HG02981 (cell line): ENCODE measurements at regions not wholly inside any gene's neighbourhood (a gene's known extent, or its start where the extent isn't known, plus 50 kb on each side); places are given as distances from the start of the nearest gene placed in this dataset.
A peak's percentile ranks its signal among the peaks of the same experiment; 100 is the strongest.
"Not testable (repeated sequence)": the region's sequence is repeated elsewhere in the genome, so short reads cannot be mapped to it uniquely, and the experiment has no call there.

Source experiments
- ATAC-seq: cut with Tn5 transposase; IDR thresholded peaks from one replicate; pipeline ENCODE4 v1.9.1; 2021; ENCODE audit warnings: mild to moderate bottlenecking, moderate library complexity; ENCODE audit not compliant: unreplicated experiment

DNA sequence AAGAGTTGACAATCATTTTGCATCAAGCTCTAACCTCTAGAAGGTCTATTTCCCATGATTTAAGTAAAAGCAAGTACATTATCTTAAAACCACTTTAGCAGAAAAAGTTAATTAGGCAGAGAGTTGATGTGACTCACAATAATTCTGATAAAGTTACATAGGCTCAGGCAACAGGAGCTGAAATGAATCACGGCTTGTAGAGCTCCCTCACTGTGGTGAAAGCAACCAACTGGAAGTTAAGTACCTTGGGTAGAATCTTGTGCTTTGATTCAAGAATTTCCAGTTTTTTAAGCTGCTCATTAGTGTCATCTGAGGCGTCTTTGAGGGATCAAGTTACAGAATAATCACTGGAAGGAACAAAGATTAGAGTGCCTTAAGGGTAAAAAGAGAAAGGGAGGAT is 68.9 kb upstream of the NFE2L3 start:
- ATAC-seq = no peak

DNA sequence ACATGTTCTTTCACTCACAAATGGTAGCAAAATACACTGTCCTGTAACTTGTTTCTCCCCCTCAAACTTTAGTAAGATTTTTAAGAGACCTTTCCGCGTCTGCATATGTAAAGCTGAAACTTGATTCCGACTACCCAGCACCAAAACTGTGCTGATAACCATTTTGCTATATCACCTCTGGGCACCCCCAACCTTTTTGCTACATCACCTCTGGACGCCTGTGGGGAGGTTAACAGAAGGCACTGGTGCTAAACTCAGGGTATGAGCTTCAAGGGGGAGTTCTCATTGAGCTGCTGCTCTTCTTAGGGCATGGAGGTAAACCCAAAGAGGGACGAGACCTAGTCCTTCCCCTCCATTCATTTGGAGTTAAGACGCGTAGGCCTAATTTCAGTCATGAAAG is 67.6 kb upstream of the NFE2L3 start:
- ATAC-seq = no peak

DNA sequence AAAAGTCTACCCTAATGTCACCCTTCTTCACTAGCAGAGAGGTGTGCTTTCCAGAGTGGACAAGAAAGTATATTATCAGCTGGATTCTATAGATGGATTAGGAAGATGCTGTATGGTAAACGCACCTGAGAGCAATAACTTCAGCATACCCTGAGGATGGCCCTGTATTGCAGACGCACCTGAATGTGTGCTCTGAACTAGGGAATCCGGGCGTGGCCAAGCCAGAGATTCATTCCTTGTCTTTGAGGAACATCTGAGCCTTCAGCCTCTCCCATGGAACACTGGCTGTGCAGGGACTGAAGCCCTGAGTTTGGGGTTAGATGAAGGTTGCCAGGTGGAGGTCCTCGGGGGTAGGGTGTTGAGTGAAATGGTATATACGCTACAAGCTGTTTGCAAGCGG is 66.2 kb upstream of the NFE2L3 start:
- no peak for ATAC-seq

DNA sequence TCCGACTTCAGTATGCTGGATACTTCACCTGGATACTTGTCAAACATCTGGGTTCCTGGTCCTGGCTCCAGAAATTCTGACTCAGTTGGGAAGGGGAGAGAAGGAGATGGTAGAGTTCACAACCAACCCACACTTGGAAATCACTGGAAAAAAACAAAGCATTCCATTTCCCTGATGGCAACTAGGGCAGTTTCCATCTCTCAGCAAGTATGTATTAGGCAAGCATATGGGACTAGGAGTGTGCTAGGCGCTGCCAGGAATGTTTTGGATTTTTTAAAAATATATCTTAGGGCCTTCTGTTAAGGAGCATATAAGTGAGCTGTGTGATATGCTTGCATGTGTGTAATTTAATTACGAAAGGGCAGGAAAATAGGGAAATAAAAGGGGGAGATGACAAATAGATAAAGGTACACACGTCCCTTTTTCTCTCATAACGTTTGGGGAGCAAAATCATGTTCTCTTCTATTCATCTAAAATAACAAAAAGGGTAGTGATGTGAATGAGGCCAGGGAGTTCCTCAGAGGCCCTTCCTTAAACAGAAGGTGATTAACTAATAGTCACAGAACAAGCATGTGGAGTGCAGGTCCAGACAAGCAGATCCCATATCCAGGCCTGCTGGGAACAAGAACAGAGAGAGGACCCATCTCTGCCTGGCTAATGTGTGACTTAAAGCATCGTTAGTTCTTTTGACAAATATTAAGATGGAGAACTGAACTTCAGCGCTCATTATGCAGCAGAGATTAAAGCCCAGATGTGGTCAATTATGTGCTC is 64.5 kb upstream of the NFE2L3 start:
- ATAC-seq = no peak

DNA sequence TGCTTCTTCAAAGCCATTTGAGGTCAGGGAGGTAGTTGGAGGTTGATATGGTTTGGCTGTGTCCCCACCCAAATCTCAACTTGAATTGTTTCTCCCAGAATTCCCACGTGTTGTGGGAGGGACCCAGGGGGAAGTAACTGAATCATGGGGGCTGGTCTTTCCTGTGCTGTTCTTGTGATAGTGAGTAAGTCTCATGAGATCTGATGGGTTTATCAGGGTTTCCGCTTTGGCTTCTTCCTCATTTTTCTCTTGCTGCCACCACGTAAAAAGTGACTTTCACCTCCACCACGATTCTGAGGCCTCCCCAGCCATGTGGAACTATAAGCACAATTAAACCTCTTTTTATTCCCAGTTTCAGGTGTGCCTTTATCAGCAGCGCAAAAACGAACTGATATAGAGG is 62.5 kb upstream of the NFE2L3 start:
- not testable (repeated sequence) for ATAC-seq

DNA sequence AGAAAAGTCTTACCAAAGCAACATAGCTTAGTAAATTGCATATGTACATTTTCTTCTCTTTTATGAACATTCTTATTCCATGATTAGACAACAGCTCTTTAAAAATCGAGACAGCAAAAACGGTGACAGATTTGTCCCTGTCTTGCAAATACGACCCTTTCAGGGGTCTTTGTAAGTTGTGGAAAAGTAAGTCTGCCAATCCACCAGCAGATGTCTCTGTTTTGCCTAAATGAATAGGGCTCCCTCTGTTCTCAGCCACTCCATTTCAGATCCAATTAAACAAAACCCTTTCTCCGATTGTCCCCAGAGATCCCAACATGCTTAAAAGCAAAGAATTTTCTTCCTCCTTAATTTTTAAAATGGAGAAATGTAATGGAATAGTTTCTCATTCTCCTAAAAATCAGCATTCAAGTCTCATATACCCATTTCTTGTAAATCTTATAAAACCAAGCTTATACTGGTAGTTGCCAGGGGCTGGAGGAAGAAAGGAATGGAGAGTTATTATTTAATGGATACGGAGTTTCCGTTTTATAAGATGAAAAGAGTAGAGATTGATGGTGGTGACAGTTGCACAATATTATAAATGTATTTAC is 61.0 kb upstream of the NFE2L3 start:
- no peak for ATAC-seq

DNA sequence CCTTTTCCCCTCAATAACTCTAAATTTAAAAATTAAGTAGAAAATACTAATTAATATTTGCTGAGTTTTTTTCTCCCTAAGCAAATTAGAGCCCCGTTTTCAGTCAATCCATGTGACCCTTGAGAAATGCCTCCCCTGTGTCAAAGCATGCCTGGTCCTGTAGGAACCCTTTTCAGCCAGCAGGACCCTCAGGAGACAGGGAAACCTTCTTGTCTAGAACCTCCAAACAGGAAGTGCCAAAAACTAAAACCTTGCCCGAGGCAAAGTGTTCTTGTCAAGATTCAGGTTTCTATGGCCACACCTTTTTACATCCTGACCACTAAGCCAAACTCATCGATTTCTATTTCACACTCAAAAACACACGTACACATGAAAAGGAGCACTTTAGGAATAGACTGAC is 60.1 kb upstream of the NFE2L3 start:
- ATAC-seq = no peak

DNA sequence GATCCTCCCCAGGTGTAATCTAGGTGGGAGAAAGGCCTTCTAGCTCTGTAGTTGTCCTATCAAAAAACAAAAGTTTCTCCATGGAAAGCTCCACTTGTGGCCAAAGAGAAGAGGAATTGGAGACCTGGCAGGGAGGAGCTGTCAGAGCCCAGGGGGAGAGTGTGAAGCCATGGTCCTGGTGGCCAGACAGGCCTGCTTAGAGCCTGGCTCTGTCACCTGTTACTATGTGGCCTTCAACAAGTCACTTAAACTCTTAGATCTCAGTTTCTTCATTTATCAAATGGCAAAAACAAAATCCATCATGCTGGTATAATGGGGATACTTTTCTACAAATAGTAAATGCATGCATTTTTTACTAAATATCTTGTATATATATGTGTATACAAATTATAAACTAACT is 59.0 kb upstream of the NFE2L3 start:
- no peak for ATAC-seq

DNA sequence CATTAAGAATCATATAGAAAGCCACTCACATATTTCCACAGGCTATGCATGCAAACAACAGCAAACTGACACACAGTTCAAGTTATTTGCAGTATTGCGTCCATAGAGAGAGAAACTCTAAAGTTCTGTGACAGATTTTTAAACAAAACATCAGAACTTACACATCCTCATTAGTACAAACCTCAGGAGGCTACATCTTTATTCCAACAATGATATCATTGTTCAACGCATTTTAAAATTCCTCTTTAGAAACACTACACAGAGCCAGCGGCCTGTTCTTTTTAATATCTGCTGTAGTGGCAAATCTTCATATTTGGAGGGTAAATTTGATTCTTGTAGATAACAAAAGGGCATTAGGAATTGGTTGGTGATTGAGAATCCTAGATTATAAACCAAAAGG is 55.9 kb upstream of the NFE2L3 start:
- no peak for ATAC-seq

DNA sequence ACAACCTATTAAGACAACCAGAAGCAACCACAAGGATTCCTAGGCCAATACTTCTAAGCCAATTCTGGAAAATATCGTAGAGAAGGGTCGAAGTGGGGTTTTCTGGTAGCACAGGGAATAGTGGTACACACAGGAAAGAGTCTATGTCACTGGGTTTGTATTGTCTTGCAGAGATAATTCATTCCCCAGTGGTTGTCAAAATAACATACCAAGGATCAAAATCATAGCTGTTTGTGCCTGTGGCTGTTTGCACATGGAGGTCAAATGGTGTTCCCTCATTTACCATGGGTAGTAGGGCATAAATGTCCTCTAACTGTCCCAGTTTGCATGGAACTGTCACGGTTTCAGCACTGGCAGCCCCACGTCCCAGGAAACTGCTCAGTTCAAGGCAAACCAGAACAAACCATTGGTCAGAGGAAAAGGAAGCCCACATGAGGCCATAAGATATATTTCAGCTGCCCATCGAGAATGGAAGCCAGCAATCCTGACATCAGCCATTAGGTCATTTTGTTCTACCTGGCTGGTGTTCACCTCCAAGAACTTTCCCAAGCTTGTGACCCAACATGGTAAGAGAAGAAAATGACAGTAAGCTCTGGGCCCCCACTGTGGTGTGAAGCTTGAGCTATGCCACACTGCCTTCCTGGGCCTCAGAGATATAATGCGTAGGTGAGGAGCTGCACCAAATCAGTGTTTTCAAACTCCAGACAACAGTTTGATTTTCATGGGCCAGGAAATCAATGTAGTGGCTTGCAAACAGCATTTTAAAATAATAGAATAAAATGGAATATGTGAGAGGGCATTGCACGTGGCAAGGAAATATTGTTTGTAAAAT is 53.9 kb upstream of the NFE2L3 start:
- no peak for ATAC-seq

DNA sequence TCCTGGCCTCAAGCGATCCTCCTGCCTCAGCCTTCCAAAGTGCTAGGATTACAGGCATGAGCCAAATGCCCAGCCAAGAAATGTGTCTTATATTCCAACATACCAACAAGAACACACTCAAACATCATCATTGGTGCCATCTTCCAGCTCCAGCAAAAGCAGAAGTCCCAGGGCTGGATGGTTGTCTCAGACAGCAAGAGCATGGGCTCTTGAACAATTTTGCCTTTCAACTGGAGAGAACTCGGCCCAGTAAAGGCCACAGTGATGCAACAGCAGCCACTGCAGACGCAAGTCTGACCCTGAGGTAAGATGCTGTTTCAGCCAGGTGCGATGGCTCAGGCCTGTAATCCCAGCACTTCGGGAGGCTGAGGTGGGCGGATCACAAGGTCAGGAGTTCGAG is 52.8 kb upstream of the NFE2L3 start:
- ATAC-seq = no peak

DNA sequence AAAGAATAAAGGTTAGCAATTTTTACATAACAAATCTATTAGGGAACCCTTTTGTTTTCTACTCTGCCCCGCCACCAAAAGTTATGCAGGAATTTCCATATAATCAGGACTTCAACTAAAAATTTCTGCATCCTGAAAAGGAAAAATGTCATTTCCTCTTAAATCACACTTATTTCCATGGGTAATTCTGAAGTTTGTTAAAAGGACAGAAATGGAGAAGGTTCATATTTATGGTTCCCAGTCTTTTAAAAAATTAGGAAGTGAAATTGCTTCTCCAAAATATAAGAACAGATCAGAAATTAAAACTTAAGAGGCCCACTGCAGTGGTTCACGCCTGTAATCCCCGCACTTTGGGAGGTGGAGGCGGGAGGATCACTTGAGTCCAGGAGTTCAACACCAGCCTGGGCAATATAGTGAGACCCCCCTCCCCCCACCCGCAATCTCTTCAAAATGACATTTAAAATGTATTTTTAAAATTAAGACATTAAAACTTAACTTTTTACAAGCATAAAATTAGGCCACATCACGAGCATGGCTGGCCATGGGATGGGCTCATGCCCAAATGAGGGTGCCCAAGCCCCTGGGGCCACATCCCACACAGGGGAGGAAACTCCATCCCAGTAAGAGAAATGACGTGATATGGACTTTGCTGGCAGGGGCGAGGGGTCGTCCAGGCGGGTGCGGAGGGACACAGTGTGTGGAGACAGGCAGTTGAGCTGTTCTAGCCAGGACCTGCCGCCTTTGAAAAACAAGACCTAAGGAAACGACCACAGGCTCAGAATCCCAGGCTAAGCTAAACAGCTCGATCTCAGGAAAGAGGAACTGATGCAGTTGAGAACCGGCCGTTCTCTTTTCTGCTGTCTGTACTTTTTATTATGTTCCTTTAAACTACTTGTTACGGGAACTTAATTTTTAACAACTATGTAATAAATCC is 51.3 kb upstream of the NFE2L3 start:
- peak; percentile 30 for ATAC-seq

DNA sequence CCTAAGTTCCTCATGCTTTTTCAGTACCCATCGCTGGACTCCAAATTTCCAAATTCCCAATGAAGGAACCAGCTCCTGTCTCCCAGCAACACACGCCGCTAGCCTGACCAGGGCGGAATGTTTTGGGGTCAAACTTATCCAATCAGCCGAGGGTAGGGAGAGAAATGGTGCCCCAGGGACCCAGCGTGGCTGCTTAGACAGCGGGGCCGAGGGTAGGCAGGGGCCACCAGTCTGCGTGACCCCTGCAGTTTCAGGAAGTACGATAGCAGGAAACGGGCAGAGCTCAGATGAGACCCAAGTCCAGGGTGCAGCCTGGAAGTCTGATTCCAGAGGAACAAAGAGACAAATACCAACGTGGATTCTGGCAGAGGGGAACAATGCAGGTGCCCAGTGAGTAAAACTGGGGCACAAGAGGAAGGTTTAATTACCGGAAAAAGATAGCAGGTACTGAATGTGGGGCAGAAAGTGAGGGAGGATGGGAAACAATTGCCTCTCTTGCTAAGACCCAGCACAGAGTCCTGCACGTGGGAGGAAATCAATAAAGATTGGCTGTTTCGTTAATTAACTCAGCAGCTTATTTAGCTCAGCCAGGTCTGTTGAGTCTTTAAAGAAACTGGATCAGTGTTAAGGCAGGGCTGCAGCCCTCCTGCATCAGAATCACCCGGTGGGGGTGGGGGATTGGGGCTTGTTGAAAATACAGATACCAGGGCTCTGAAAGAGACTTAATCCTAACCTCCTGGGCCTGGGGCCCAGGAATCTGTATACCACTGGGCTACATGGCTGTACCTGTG is 50.4 kb upstream of the NFE2L3 start:
- peak; percentile 60 for ATAC-seq

DNA sequence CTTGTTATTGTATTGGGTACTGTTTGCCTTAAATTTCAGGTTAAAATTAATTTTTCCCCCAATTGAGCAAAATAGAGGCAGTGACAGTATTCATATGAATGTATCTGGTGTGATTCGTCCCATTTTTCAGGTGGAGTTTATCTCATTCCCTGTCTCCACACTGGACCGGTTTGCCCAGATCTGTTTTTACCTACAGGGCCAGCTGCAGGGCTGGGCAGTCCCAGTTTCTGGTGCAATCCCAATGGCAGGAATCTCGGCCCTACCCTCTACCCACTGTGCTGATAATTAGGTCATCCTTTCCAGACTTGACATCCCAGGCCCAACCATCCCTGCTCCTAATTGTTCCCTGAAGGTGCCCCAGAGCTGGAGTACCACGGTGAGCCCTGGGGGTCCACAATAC is 49.8 kb upstream of the NFE2L3 start:
- ATAC-seq = no peak
